Activated naive CD4-positive, alpha-beta T cell treated with anti-CD3 and anti-CD28 coated beads, Interleukin-2, amount 50 U/mL, for 72 hours (primary cell): ENCODE measurements at regions not wholly inside any gene's neighbourhood (a gene's known extent, or its start where the extent isn't known, plus 50 kb on each side); places are given as distances from the start of the nearest gene placed in this dataset.
"Not testable (repeated sequence)": the region's sequence is repeated elsewhere in the genome, so short reads cannot be mapped to it uniquely, and the experiment has no call there.

Experiments
- ATAC-seq, 2 donors: fragments of 150-1000 bp; cut with Tn5 transposase; 2 replicates each; pipeline ENCODE4 v1.10.0; 2021; ENCODE audit warnings: mild to moderate bottlenecking in 2 of 2, moderate library complexity in 2 of 2
- DNase-seq, 2 donors: peaks; one replicate each; pipeline ENCODE4 v3.0.0; 2021 to 2022; ENCODE audit warnings: low spot score in 2 of 2
- H3K27ac Mint-ChIP-seq, 2 donors: one replicate each; pipeline ENCODE4 v1.8.0; 2022; ENCODE audit warnings: mild to moderate bottlenecking in 2 of 2, mixed read lengths in 2 of 2
- H3K36me3 Mint-ChIP-seq, 2 donors: one replicate each; pipeline ENCODE4 v1.8.0; 2022; ENCODE audit warnings: mixed read lengths in 2 of 2
- H3K9me3 Mint-ChIP-seq, 2 donors: one replicate each; pipeline ENCODE4 v1.8.0; 2022; ENCODE audit warnings: mixed read lengths in 2 of 2

DNA sequence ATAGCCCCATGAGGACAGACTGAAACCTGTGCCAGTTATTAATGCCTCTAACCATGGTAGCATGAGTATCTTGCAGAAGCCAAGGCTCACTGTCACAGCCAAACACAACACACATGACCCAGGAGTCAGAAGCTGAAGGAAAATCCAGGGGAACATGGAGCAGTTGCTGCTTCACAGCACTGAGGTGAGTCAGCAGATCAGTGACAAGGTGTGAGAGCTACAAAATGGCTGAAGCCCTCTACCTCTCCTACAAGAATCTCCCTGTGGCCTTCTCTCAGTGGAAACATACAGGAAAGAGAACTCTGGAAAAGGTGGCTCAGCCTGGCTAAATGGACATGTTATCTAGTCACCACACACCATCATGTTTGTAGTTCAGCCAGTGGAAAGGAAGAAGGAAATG, 93.5 kb downstream of the NAB1 start:
- no peak for DNase-seq

DNA sequence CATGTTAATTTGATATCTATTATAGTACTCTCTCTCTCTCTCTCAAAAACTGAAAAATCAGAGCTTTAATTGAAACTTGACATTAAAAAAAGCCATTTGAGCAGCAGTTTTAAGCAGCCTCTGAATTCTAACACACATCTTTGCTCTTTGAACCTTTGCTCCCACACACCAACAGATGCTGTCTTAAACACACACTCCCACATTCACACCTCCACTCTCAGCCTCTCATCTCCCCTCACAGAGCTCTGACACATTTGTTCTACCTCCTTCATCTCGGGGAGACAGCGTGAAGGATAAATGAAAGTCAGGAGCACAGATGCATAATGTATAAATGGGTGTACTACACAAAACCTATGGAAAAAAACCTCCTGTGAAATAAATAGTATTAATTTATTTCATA, 95.2 kb downstream of the NAB1 start:
- ATAC-seq (peak in 1 of 2 donors; percentile 54), DNase-seq (no peak)
- Mint-ChIP-seq H3K9me3 (peaks cover 0 to 21% of the 10 kb centered on the region in 2 donors), H3K36me3 (peaks cover 0 to 23% of the 10 kb centered on the region in 2 donors), H3K27ac (peak overlapping the region in 1 of 2 donors; percentile 7)

More for the DNA sequence above, 93.5 kb downstream of the NAB1 start:
- peaks cover 0 to 23% of the 10 kb centered on the region in 2 donors for H3K36me3 Mint-ChIP-seq
- peak in 1 of 2 donors; percentile 67 for ATAC-seq
- peaks cover 0 to 21% of the 10 kb centered on the region in 2 donors for H3K9me3 Mint-ChIP-seq
- H3K27ac Mint-ChIP-seq: peak overlapping the region in 1 of 2 donors; percentile 54

DNA sequence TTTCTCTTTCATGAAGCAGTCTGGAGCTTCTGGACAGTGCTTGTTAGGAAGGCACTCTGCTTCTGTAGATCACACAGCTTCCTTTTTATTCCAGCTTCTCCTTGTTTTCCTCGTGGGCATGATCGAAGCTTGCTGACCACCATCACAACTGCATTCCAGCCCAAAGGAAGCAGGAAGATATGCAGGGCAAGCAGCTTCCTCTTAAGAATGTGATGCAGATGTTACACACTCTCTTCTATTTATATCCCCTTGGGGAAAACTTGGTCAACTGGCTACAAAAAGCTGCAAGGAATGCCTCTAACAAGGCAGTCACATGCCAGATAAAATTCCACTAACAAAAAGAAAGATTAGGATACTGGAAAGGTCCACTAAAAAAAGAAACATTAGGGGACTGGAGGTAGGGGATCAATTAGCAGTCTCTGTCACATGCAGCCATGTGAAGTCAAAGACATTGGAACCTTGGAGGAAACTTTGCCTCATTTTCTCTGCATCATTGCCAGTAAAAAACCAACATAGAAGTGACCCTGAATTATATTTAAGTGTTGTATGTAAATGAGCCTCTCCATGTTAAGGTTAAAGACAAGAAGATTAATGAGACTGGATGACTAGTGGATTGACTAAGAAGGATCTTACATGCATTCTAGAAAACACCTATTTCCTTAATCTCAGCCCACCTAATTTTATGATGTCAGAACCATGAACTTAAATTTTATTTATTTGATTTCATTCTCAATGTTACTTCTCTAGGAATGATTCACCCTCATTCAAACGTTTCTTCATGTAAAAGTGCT, 98.3 kb downstream of the NAB1 start:
- H3K9me3 Mint-ChIP-seq: peaks cover 0 to 7% of the 10 kb centered on the region in 2 donors
- ATAC-seq (peak; percentile 40 to 73), DNase-seq (no peak)
- peaks cover 0 to 25% of the 10 kb centered on the region in 2 donors for H3K36me3 Mint-ChIP-seq
- H3K27ac Mint-ChIP-seq: peak overlapping the region in 1 of 2 donors; percentile 17

DNA sequence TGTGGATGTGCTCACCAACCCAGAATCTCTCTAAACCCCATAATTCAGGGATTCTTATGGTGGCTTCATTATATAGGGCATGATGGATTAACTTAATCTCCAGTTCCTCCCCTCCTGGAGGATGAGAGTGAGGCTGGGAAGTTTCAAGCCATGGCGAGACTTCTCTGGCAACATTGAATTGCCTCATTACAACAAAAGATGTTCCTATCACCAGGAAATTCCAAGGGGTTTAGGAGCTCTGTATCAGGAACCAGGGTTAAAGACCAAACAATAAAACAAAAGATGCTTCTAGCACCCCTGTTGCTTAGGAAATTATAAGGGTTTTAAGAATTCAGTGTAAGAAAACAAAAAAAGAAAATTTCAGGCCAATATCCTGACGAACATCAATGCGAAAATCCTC, 100.1 kb downstream of the NAB1 start:
- Mint-ChIP-seq H3K36me3 (peaks cover 0 to 14% of the 10 kb centered on the region in 2 donors), H3K27ac (no peak overlapping the region), H3K9me3 (peaks cover 0 to 9% of the 10 kb centered on the region in 2 donors)
- DNase-seq: no peak
- ATAC-seq: no peak

DNA sequence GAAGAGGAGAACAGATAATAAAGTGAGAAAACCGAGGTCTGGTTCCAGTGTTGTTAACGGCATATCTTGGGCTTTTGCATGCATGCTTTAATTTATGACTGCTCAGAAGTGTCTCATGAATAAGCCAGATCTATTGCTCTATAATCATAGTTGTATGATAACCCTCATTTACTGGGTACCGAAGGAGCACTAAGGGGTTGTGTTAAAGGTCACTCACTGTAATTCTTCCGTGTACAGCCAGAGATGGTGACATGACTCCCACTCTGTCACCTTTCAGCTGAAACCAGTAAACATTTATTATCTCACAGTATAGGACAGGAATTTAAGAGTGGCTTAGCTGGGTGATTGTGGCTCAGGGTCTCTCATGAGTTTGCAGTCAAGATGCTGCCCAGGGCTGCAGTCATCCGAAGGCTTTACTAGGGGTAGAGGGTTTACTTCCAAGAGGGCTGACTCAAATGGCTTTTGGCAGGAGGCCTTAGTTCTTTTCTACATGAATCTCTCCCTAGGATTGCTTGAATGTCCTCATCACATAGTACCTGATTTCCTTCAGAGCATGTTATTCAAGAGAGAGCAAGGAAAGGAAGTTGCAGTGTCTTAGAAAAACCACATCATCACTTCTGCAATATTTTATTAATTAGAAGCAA, 107.0 kb downstream of the NAB1 start:
- peaks cover 0 to 17% of the 10 kb centered on the region in 2 donors for H3K36me3 Mint-ChIP-seq
- H3K9me3 Mint-ChIP-seq: peaks cover 0 to 13% of the 10 kb centered on the region in 2 donors
- no peak for ATAC-seq
- no peak overlapping the region for H3K27ac Mint-ChIP-seq
- DNase-seq: no peak

DNA sequence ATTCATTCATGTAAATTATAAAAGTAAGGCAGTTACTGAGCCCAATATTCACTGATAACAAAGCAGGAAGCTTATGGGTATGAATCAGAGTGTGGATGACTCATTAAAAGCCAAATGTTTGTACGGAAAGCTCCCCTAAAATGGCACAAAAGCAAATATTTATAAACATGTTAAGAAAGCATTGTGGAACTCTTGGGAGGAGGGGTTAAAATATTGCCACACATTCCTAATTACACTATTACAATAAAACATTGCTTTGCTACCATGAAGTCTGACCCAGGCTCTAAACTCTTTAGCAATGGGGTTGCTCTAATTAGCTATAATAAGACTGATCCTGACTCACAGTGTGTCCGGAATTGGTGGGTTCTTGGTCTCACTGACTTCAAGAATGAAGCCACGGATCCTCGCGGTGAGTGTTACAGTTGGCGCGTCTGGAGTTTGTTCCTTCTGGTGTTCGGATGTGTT, 110.9 kb downstream of the NAB1 start:
- peaks cover 0 to 17% of the 10 kb centered on the region in 2 donors for H3K36me3 Mint-ChIP-seq
- ATAC-seq: peak in 1 of 2 donors; percentile 23
- H3K27ac Mint-ChIP-seq: no peak overlapping the region
- peaks cover 0 to 5% of the 10 kb centered on the region in 2 donors for H3K9me3 Mint-ChIP-seq
- DNase-seq: no peak

DNA sequence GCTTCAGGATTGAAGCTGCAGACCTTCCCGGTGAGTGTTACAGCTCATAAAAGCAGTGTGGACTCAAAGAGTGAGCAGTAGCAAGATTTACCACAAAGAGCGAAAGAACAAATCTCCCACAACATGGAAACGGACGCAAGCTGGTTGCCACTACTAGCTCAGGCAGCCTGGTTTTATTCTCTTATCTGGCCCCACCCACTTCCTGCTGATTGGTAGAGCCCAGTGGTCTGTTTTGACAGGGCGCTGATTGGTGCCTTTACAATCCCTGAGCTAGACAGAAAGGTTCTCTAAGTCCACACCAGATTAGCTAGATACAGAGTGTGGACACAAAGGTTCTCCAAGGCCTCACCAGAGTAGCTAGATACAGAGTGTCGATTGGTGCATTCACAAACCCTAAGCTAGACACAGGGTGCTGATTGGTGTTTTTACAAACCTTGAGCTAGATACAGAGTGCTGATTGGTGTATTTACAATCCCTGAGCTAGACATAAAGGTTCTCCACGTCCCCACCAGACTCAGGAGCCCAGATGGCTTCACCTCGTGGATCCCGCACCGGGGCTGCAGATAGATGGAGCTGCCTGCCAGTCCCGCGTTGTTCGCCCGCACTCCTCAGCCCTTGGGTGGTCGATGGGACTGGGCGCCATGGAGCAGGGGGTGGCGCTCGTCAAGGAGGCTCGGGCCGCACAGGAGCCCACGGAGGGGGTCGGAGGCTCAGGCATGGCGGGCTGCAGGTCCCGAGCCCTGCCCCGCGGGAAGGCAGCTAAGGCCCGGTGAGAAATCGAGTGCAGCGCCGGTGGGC, 111.7 kb downstream of the NAB1 start:
- ATAC-seq, H3K27ac Mint-ChIP-seq, DNase-seq: not testable (repeated sequence)

DNA sequence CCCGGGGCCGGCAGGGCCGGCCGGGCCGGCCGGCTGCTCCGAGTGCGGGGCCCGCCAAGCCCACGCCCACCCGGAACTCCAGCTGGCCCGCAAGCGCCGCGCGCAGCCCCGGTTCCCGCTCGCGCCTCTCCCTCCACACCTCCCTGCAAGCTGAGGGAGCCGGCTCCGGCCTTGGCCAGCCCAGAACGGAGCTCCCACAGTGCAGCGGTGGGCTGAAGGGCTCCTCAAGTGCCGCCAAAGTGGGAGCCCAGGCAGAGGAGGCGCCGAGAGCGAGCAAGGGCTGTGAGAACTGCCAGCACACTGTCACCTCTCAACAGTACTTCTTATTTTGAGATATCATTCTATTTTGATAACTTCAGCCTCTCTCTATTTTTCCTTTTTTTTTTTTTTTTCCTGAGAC, 112.3 kb downstream of the NAB1 start:
- DNase-seq: not testable (repeated sequence)

More for the DNA sequence above, 111.7 kb downstream of the NAB1 start:
- peaks cover 0 to 15% of the 10 kb centered on the region in 2 donors for H3K36me3 Mint-ChIP-seq
- H3K9me3 Mint-ChIP-seq: not testable (repeated sequence)

DNA sequence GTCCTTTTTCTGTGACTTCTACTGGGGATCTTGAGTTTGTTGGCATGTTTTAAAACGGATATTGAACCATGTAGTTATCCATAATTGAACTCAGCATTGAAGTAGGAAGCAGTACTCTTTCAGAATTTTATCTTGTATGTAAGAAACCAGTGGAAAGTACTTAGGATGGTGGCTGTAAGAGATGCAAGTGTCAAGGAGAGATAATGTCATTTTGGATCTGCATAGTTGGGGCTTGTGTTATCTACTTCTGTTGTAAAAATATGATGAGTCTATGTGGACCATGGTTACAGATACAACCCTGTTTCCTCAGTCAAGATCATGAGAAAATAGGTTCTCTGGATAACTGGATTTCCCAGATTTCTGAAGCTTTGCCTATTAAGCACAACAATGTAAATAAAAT, 113.7 kb downstream of the NAB1 start:
- no peak overlapping the region for H3K27ac Mint-ChIP-seq
- H3K36me3 Mint-ChIP-seq: peaks cover 0 to 12% of the 10 kb centered on the region in 2 donors

More for the DNA sequence above, 112.3 kb downstream of the NAB1 start:
- peaks cover 0 to 12% of the 10 kb centered on the region in 2 donors for H3K36me3 Mint-ChIP-seq
- not testable (repeated sequence) for H3K9me3 Mint-ChIP-seq, H3K27ac Mint-ChIP-seq, ATAC-seq

DNA sequence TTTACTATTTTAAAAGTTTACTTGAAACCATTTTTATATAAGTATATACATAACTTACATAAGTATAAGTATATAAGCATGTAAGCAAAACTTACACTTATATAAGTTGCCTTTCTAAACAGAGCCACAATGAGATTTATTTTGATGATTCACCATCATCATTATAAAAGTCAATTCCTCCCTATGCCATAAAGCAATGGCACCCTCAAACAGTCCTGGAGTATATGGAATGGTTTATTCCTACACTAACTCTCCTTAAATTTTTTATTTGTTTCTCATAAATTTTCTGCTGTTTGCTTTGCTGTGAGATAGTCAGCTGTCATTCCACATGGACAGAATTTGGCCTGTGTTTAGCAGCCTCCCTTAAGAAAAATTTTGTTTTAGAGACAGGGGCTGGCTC, 114.2 kb downstream of the NAB1 start:
- ATAC-seq: no peak
- Mint-ChIP-seq H3K36me3 (peaks cover 0 to 12% of the 10 kb centered on the region in 2 donors), H3K27ac (no peak overlapping the region), H3K9me3 (peaks cover 0 to 5% of the 10 kb centered on the region in 2 donors)
- DNase-seq: no peak

More for the DNA sequence above, 113.7 kb downstream of the NAB1 start:
- H3K9me3 Mint-ChIP-seq: peaks cover 0 to 5% of the 10 kb centered on the region in 2 donors
- no peak for DNase-seq
- no peak for ATAC-seq

DNA sequence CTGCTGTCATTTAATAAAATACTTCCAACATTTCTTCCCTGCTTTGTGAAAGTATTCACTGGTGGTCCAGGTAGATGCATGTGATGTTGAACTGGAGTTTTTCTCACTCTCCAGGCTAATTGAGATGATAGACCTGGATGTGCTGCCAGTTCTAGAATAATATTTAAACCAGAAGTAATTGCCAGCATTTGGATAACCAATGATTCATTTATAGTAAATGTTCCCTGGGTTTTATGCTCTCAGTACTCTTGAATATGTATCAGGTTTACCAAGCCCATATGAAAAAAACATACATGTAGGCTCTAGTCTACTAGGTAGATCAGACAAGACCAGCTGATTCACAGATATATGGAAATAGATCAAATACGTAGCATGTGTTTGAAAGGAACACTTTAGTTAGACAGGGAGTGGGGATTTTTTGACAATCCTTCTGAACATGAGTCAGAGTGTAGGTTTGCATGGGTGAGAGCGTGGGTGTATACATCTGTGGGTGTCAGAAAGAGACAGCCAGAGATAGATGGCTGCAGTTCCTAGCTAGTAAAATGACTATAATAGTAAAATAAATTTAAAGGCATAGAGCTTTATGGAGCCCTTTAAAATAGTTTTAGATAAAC, 115.1 kb downstream of the NAB1 start:
- H3K9me3 Mint-ChIP-seq: peaks cover 0 to 5% of the 10 kb centered on the region in 2 donors
- DNase-seq (no peak), ATAC-seq (peak; percentile 79 to 85)
- peaks cover 0 to 12% of the 10 kb centered on the region in 2 donors for H3K36me3 Mint-ChIP-seq
- H3K27ac Mint-ChIP-seq: peak overlapping the region; percentile 18 to 65

DNA sequence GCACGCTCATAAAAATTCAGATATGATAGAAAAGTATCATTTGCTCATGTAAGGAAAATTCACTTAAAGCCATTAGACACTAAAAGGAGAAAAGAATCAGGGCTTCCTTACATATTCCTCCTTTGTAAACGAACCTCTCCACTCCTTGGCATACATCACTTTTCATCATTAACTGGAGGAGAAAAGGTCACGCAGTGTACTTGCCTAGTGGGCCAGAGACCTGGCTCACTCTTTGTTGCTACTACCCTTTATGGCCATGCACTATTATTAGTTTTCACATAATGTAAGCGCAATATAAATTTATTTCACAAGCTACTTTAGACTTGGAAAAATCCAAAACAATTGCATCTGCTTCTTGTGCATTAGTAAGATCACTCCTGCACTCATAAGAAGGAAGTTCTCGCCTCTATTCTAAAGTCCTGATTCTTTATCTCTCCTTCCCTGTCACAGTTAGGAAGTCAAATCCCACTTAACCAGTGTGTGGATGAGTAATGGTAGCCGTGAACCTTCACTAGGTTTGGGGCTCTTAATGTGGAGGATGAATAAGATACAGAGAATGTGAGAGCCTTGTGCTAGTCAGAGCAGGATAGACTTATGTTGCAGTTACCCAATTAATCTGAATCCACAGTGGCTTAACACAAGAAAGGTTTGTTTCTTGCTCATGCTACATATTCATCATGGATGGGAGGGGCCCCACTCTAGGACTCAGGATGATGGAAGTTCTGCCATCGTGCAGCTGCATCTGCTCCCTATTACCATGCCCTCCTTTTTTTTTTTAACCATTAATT, 115.0 kb upstream of the GLS start:
- Mint-ChIP-seq H3K27ac (no peak overlapping the region), H3K9me3 (no peaks in the 10 kb centered on the region), H3K36me3 (peaks cover 0 to 2% of the 10 kb centered on the region in 2 donors)
- ATAC-seq: peak; percentile 84
- no peak for DNase-seq

DNA sequence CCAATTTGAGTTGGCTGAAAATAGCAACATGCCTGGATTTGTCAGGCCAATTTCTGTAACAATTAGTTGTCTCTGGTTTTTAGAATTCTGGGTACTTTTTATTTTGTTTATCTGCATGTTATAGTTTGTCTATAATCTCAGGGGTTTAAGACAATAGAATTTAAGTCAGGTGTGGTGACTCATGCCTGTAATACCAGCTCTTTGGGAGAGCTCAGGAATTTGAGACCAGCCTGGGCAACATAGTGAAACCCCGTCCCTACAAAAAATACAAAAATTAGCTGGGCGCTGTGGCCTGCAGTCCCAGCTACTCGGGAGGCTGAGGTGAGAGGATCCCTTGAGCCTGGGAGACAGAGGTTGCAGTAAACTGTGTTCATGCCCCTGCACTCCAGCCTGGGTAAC, 114.4 kb upstream of the GLS start:
- no peaks in the 10 kb centered on the region for H3K36me3 Mint-ChIP-seq
- ATAC-seq (no peak), DNase-seq (no peak)
- no peaks in the 10 kb centered on the region for H3K9me3 Mint-ChIP-seq
- H3K27ac Mint-ChIP-seq: no peak overlapping the region

DNA sequence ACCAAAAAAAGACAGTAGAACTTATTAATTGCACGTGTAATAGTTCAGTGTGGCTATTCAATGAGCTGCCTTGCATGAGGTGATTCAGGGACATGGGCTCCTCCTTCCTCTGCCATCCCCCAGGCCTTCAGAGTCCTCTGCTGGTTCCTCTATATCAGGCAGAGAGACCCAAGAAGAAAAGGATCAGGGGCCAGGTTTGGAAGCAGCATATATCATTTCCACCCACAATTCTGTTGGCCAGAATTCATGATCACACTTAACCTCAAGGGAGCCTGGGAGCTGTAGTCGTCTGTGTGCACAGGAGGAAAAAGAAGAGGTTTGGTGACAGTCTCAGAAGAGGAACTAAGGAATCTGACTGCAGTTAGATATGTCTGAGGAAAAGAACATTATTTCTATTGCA, 114.0 kb upstream of the GLS start:
- Mint-ChIP-seq H3K9me3 (no peaks in the 10 kb centered on the region), H3K27ac (no peak overlapping the region), H3K36me3 (no peaks in the 10 kb centered on the region)
- DNase-seq (no peak), ATAC-seq (no peak)

DNA sequence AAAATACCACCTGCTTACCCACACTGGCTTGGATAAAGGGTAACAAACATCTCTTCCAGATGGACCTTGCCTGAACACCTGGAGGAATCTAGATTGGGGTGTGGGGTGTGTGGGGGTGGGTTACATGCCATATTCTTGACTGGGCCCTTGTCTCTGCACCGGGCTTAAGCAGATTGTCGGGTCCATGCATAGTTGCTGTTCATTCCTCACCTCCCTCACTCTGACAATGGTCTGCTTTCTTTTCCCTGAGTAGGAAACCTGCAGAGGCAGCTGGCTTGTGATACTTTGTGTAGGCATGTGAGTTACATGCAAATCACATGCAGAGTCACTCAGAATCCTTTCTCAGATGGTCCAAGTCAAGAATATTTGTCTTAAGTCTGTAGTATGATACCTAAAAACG, 112.8 kb upstream of the GLS start:
- DNase-seq (no peak), ATAC-seq (no peak)
- H3K9me3 Mint-ChIP-seq: no peaks in the 10 kb centered on the region
- H3K36me3 Mint-ChIP-seq: no peaks in the 10 kb centered on the region
- no peak overlapping the region for H3K27ac Mint-ChIP-seq

DNA sequence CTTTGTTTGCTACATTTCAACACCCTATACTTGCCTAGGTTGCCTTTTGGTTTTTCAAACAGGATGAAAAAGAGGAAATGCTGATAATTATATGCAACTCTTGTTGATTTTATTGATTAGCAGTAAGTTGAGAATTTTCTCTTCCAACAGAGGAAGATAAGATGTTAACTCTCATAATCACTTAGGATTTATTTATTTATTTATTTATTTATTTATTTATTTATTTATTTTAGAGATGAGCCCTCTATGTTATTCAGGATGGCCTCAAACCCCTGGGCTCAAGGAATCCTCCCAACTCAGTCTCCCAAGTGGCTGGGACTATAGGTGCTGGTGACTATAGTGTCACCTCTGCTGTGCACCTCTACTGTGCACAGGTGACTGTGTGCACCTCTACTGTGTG, 111.4 kb upstream of the GLS start:
- no peak overlapping the region for H3K27ac Mint-ChIP-seq
- ATAC-seq: no peak
- H3K36me3 Mint-ChIP-seq: peaks cover 0 to 6% of the 10 kb centered on the region in 2 donors
- DNase-seq: no peak
- H3K9me3 Mint-ChIP-seq: no peaks in the 10 kb centered on the region
